ENCODE measurements at regions not wholly inside any gene's neighbourhood (a gene's known extent, or its start where the extent isn't known, plus 50 kb on each side); places are given as distances from the start of the nearest gene placed in this dataset.

GRCh38 chr15:27638958-27639357 is 460.2 kb downstream of the OCA2 start:
- in situ Hi-C loops (cut with HindIII; ENCODE audit: low pct_unique_long_range_greater_than_20kb, low sequenced_read_pairs): no loop called here
- no peak for DNase-seq (ENCODE audit: low read depth, low spot score)

GRCh38 chr15:27635916-27636315 is 463.2 kb downstream of the OCA2 start:
- in situ Hi-C loops (cut with HindIII; ENCODE audit: low pct_unique_long_range_greater_than_20kb, low sequenced_read_pairs): no loop called here
- no peak for DNase-seq (ENCODE audit: low read depth, low spot score)

DNA sequence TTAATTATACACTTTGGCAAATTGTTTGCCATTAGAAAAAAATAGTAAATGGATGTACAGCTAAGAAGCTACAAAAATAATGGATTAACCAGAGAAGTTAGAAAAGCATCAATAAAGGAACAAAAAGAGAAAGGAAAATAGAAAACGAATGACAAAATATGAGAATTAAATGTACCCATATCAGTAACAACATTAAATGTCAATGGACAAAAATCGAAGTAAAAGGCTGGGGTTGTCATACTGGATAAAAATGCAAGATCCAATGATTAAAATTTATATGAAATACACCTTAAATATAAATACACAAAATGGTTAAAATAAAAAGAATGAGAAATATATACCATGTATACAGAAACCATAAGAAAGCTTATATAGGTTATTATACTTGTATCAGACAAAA is 470.6 kb downstream of the OCA2 start:
- in situ Hi-C loops (cut with HindIII; ENCODE audit: low pct_unique_long_range_greater_than_20kb, low sequenced_read_pairs): no loop called here
- no peak for DNase-seq (ENCODE audit: low read depth, low spot score)

DNA sequence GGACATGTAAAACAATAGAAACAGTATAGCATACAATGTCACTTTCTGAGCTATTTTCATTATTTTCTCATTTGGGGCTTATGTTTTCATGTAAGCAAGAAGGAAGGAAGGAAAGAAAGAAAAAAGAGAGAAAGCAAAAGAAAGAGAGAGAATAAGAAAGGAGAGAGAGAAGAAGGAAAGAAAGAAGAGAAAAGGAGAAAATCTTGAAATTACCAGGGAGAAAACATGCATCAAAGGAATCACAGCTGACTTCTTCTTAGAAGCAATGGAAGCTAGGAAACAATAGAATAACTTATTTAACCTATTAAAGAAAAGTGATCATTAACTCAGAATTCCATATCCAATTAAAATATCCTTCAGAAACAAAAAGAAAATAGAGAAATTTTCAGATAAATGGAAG is 471.5 kb downstream of the OCA2 start:
- DNase-seq (ENCODE audit: low read depth, low spot score): no peak
- in situ Hi-C loops (cut with HindIII; ENCODE audit: low pct_unique_long_range_greater_than_20kb, low sequenced_read_pairs): no loop called here

- DNase-seq (ENCODE audit: low read depth, low spot score): no peak
- in situ Hi-C loops (cut with HindIII; ENCODE audit: low pct_unique_long_range_greater_than_20kb, low sequenced_read_pairs): no loop called here
These were observed 475.4 kb downstream of the OCA2 start for GRCh38 chr15:27623560-27624305.

GRCh38 chr15:27623149-27623548 is 476.0 kb downstream of the OCA2 start:
- in situ Hi-C loops (cut with HindIII; ENCODE audit: low pct_unique_long_range_greater_than_20kb, low sequenced_read_pairs): no loop called here
- no peak for DNase-seq (ENCODE audit: low read depth, low spot score)

- DNase-seq (ENCODE audit: low read depth, low spot score): no peak
These were observed 476.7 kb downstream of the OCA2 start for GRCh38 chr15:27622371-27622770.

DNA sequence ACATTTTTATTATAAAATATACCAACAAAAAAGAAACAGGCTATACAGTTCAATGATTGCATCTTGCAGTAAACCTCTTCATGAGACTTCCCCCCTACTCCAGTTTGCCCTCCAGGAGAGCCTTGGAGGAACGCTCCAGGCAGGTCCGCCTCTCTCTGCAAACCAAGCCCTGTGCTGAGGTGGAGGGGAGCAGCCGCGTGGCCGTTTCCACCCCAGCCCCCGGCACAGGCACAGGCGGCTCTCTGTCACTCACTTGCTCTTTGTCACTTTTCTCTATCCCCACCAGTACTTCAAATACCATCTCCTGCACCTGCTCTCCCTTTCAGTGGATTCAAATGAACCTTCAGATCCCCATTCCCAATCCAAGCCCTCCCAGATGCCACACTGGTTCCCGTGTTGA is 479.9 kb downstream of the OCA2 start:
- DNase-seq (ENCODE audit: low read depth, low spot score): no peak
- in situ Hi-C loops (cut with HindIII; ENCODE audit: low pct_unique_long_range_greater_than_20kb, low sequenced_read_pairs): no loop called here

More at GRCh38 chr15:27622371-27622770, 476.7 kb downstream of the OCA2 start:
- in situ Hi-C loops (cut with HindIII; ENCODE audit: low pct_unique_long_range_greater_than_20kb, low sequenced_read_pairs): no loop called here

- in situ Hi-C loops (cut with HindIII; ENCODE audit: low pct_unique_long_range_greater_than_20kb, low sequenced_read_pairs): no loop called here
- DNase-seq (ENCODE audit: low read depth, low spot score): no peak
These were observed 482.1 kb downstream of the OCA2 start for GRCh38 chr15:27617013-27617412.

- in situ Hi-C loops (cut with HindIII; ENCODE audit: low pct_unique_long_range_greater_than_20kb, low sequenced_read_pairs): no loop called here
- peak; percentile 11 for DNase-seq (ENCODE audit: low read depth, low spot score)
These were observed 490.9 kb downstream of the OCA2 start for GRCh38 chr15:27608248-27608647.

- in situ Hi-C loops (cut with HindIII; ENCODE audit: low pct_unique_long_range_greater_than_20kb, low sequenced_read_pairs): no loop called here
- DNase-seq (ENCODE audit: low read depth, low spot score): peak; percentile 4
These were observed 497.7 kb downstream of the OCA2 start for GRCh38 chr15:27601239-27601960.

- no peak for DNase-seq (ENCODE audit: low read depth, low spot score)
- in situ Hi-C loops (cut with HindIII; ENCODE audit: low pct_unique_long_range_greater_than_20kb, low sequenced_read_pairs): no loop called here
These were observed 500.1 kb downstream of the OCA2 start for GRCh38 chr15:27599034-27599433.

GRCh38 chr15:27598251-27599009 is 500.7 kb downstream of the OCA2 start:
- no peak for DNase-seq (ENCODE audit: low read depth, low spot score)
- in situ Hi-C loops (cut with HindIII; ENCODE audit: low pct_unique_long_range_greater_than_20kb, low sequenced_read_pairs): no loop called here

- in situ Hi-C loops (cut with HindIII; ENCODE audit: low pct_unique_long_range_greater_than_20kb, low sequenced_read_pairs): no loop called here
- no peak for DNase-seq (ENCODE audit: low read depth, low spot score)
These were observed 503.9 kb downstream of the OCA2 start for GRCh38 chr15:27595211-27595610.

- peak; percentile 22 for DNase-seq (ENCODE audit: low read depth, low spot score)
- in situ Hi-C loops (cut with HindIII; ENCODE audit: low pct_unique_long_range_greater_than_20kb, low sequenced_read_pairs): no loop called here
These were observed 506.9 kb downstream of the OCA2 start for GRCh38 chr15:27592036-27592760.

All from SK-MEL-5 (cell line).